ENCODE measurements at regions not wholly inside any gene's neighbourhood (a gene's known extent, or its start where the extent isn't known, plus 50 kb on each side); places are given as distances from the start of the nearest gene placed in this dataset.

- no peak for TF ChIP-seq CTCF (IDR thresholded peaks at IDR 0.05 in 2 of 3, conservative IDR thresholded peaks at IDR 0.05 in 1 of 3; ENCODE audit: borderline replicate concordance in 1 of 3, insufficient read depth in 1 of 3, low read depth in 2 of 3, low read length in 2 of 3)
- no peak for TF ChIP-seq POLR2A (IDR thresholded peaks at IDR 0.05; ENCODE audit: borderline replicate concordance, extremely low read depth, insufficient read depth, insufficient read length)
- TF ChIP-seq ATF3 (IDR thresholded peaks at IDR 0.05) = no peak
- TF ChIP-seq ZBTB33 (IDR thresholded peaks at IDR 0.05; ENCODE audit: extremely low read depth, insufficient replicate concordance, low read length) = no peak
- no peak for TF ChIP-seq ZFX (IDR thresholded peaks at IDR 0.05)
- TF ChIP-seq RAD21 (IDR thresholded peaks at IDR 0.05; ENCODE audit: low read depth) = no peak
- no peak for TF ChIP-seq JUND (IDR thresholded peaks at IDR 0.05)
- no peak for TF ChIP-seq ELF1 (IDR thresholded peaks at IDR 0.05; ENCODE audit: borderline replicate concordance, low read depth)
- TF ChIP-seq SRF (IDR thresholded peaks at IDR 0.05; ENCODE audit: low read depth) = no peak
- TF ChIP-seq EZH2 (IDR thresholded peaks at IDR 0.05) = no peak
- no peak for TF ChIP-seq POLR2AphosphoS5 (IDR thresholded peaks at IDR 0.05; ENCODE audit: low read depth, low read length)
- no peak for TF ChIP-seq MAX (IDR thresholded peaks at IDR 0.05)
- no peak for TF ChIP-seq ZNF274 (IDR thresholded peaks at IDR 0.05; ENCODE audit: low read depth, low read length)
These were observed 116.2 kb upstream of the CNTLN start for GRCh38 chr9:17018540-17019196.

Data from HCT116 (cell line).